Activated CD8-positive, alpha-beta T cell treated with anti-CD3 and anti-CD28 coated beads, Interleukin-2, amount 10 ng/mL, durations not matched to agents 7 days and 5 days (primary cell): ENCODE measurements at regions not wholly inside any gene's neighbourhood (a gene's known extent, or its start where the extent isn't known, plus 50 kb on each side); places are given as distances from the start of the nearest gene placed in this dataset.
"Not testable (repeated sequence)": the region's sequence is repeated elsewhere in the genome, so short reads cannot be mapped to it uniquely, and the experiment has no call there.

ENCODE experiments used
- ATAC-seq: fragments of 150-1000 bp; cut with Tn5 transposase; one replicate; pipeline ENCODE4 v1.10.0; 2021; ENCODE audit warnings: moderate library complexity
- CTCF ChIA-PET: fragments of 350-600 bp; sonication (Branson Sonifier 250); formaldehyde crosslinking; loops from one replicate; lab custom pipeline; 2021; ENCODE audit warnings: antibody characterized with exemption; lab: Charles Lee
- POLR2A ChIA-PET: fragments of 350-600 bp; sonication (Branson Sonifier 250); formaldehyde crosslinking; loops from one replicate; lab custom pipeline; 2021; ENCODE audit warnings: antibody characterized with exemption; lab: Charles Lee
- DNase-seq: peaks from one replicate; pipeline ENCODE4 v3.0.0-alpha.2; 2020
- H3K27ac Mint-ChIP-seq: one replicate; pipeline ENCODE4 v1.8.0; 2021; ENCODE audit warnings: mild to moderate bottlenecking, mixed read lengths
- H3K27me3 Mint-ChIP-seq: one replicate; pipeline ENCODE4 v1.8.0; 2021; ENCODE audit warnings: low read depth, mixed read lengths
- H3K36me3 Mint-ChIP-seq: one replicate; pipeline ENCODE4 v1.8.0; 2021; ENCODE audit warnings: low read depth, mixed read lengths
- H3K4me1 Mint-ChIP-seq: one replicate; pipeline ENCODE4 v1.8.0; 2021; ENCODE audit warnings: low read depth, mixed read lengths
- H3K4me3 Mint-ChIP-seq: one replicate; pipeline ENCODE4 v1.8.0; 2021; ENCODE audit warnings: mild to moderate bottlenecking, mixed read lengths
- H3K9me3 Mint-ChIP-seq: one replicate; pipeline ENCODE4 v1.8.0; 2022; ENCODE audit warnings: mixed read lengths; ENCODE audit not compliant: insufficient read depth

- Mint-ChIP-seq H3K27ac (no peak overlapping the region), H3K9me3 (no peaks in the 10 kb centered on the region), H3K4me3 (no peak overlapping the region), H3K4me1 (no peaks in the 10 kb centered on the region), H3K36me3 (no peaks in the 10 kb centered on the region), H3K27me3 (no peaks in the 10 kb centered on the region)
- POLR2A ChIA-PET = no interaction called here
- ATAC-seq = no peak
- CTCF ChIA-PET = no interaction called here
- no peak for DNase-seq
Observed at GRCh38 chr2:167353605-167354280, 465.5 kb downstream of the XIRP2 start.

- Mint-ChIP-seq H3K27me3 (no peaks in the 10 kb centered on the region), H3K27ac (no peak overlapping the region), H3K4me1 (no peaks in the 10 kb centered on the region), H3K4me3 (no peak overlapping the region), H3K36me3 (no peaks in the 10 kb centered on the region), H3K9me3 (no peaks in the 10 kb centered on the region)
- ChIA-PET POLR2A (no interaction called here), CTCF (no interaction called here)
- no peak for ATAC-seq
- DNase-seq = no peak
Observed at GRCh38 chr2:167345559-167345958, 457.3 kb downstream of the XIRP2 start.

- H3K27me3 Mint-ChIP-seq = no peaks in the 10 kb centered on the region
Observed at GRCh38 chr2:167342769-167343168, 454.5 kb downstream of the XIRP2 start.

GRCh38 chr2:167340322-167340721, 452.0 kb downstream of the XIRP2 start:
- no peak overlapping the region for H3K27ac Mint-ChIP-seq
- no peak overlapping the region for H3K4me3 Mint-ChIP-seq
- ATAC-seq (no peak), DNase-seq (no peak)
- CTCF ChIA-PET = no interaction called here
- no peaks in the 10 kb centered on the region for H3K9me3 Mint-ChIP-seq
- POLR2A ChIA-PET = no interaction called here
- no peaks in the 10 kb centered on the region for H3K36me3 Mint-ChIP-seq
- H3K4me1 Mint-ChIP-seq = no peaks in the 10 kb centered on the region
- H3K27me3 Mint-ChIP-seq = no peaks in the 10 kb centered on the region

More at GRCh38 chr2:167342769-167343168, 454.5 kb downstream of the XIRP2 start:
- DNase-seq = no peak
- H3K4me3 Mint-ChIP-seq = no peak overlapping the region
- no peaks in the 10 kb centered on the region for H3K4me1 Mint-ChIP-seq
- H3K36me3 Mint-ChIP-seq = no peaks in the 10 kb centered on the region
- POLR2A ChIA-PET = no interaction called here
- H3K9me3 Mint-ChIP-seq = no peaks in the 10 kb centered on the region
- no peak overlapping the region for H3K27ac Mint-ChIP-seq
- ATAC-seq = no peak
- CTCF ChIA-PET = no interaction called here

- Mint-ChIP-seq H3K4me1 (no peaks in the 10 kb centered on the region), H3K27me3 (no peaks in the 10 kb centered on the region), H3K9me3 (no peaks in the 10 kb centered on the region), H3K27ac (no peak overlapping the region), H3K4me3 (no peak overlapping the region), H3K36me3 (no peaks in the 10 kb centered on the region)
- ChIA-PET CTCF (no interaction called here), POLR2A (interaction anchor here (0.7 kb wide), 1 partner anchor 91 kb away, joined by 3 read pairs; no protein-coding TSS in a partner anchor)
- DNase-seq (no peak), ATAC-seq (no peak)
Observed at GRCh38 chr2:167336213-167336612, 447.9 kb downstream of the XIRP2 start.

GRCh38 chr2:167335541-167335992, 447.3 kb downstream of the XIRP2 start:
- DNase-seq (no peak), ATAC-seq (no peak)
- Mint-ChIP-seq H3K27me3 (no peaks in the 10 kb centered on the region), H3K9me3 (no peaks in the 10 kb centered on the region), H3K4me3 (no peak overlapping the region), H3K36me3 (no peaks in the 10 kb centered on the region), H3K4me1 (no peaks in the 10 kb centered on the region), H3K27ac (no peak overlapping the region)
- ChIA-PET CTCF (no interaction called here), POLR2A (interaction anchor here (0.7 kb wide), 1 partner anchor 91 kb away, joined by 3 read pairs; no protein-coding TSS in a partner anchor)

- ChIA-PET CTCF (no interaction called here), POLR2A (no interaction called here)
- Mint-ChIP-seq H3K9me3 (no peaks in the 10 kb centered on the region), H3K27ac (no peak overlapping the region), H3K4me3 (no peak overlapping the region), H3K36me3 (no peaks in the 10 kb centered on the region), H3K27me3 (no peaks in the 10 kb centered on the region), H3K4me1 (no peaks in the 10 kb centered on the region)
- ATAC-seq = no peak
- no peak for DNase-seq
Observed at GRCh38 chr2:167334146-167334742, 446.0 kb downstream of the XIRP2 start.

GRCh38 chr2:167333245-167333644, 445.0 kb downstream of the XIRP2 start:
- H3K27me3 Mint-ChIP-seq = no peaks in the 10 kb centered on the region
- H3K9me3 Mint-ChIP-seq = no peaks in the 10 kb centered on the region
- ChIA-PET CTCF (no interaction called here), POLR2A (no interaction called here)
- no peaks in the 10 kb centered on the region for H3K36me3 Mint-ChIP-seq
- DNase-seq (no peak), ATAC-seq (no peak)
- H3K4me3 Mint-ChIP-seq = no peak overlapping the region
- no peaks in the 10 kb centered on the region for H3K4me1 Mint-ChIP-seq
- no peak overlapping the region for H3K27ac Mint-ChIP-seq

GRCh38 chr2:167332358-167332757, 444.1 kb downstream of the XIRP2 start:
- no peak overlapping the region for H3K4me3 Mint-ChIP-seq
- no peaks in the 10 kb centered on the region for H3K36me3 Mint-ChIP-seq
- H3K9me3 Mint-ChIP-seq = no peaks in the 10 kb centered on the region
- no peak overlapping the region for H3K27ac Mint-ChIP-seq
- ChIA-PET POLR2A (no interaction called here), CTCF (no interaction called here)
- H3K27me3 Mint-ChIP-seq = no peaks in the 10 kb centered on the region
- DNase-seq = no peak
- no peaks in the 10 kb centered on the region for H3K4me1 Mint-ChIP-seq
- ATAC-seq = no peak

- ATAC-seq (no peak), DNase-seq (no peak)
- POLR2A ChIA-PET = no interaction called here
- CTCF ChIA-PET = interaction anchor here (0.8 kb wide), 1 partner anchor 454 kb away, joined by 3 read pairs; no protein-coding TSS in a partner anchor
- no peaks in the 10 kb centered on the region for H3K9me3 Mint-ChIP-seq
- H3K4me3 Mint-ChIP-seq = no peak overlapping the region
- H3K36me3 Mint-ChIP-seq = no peaks in the 10 kb centered on the region
- no peaks in the 10 kb centered on the region for H3K27me3 Mint-ChIP-seq
- H3K27ac Mint-ChIP-seq = no peak overlapping the region
- H3K4me1 Mint-ChIP-seq = no peaks in the 10 kb centered on the region
Observed at GRCh38 chr2:167331636-167332232, 443.5 kb downstream of the XIRP2 start.

GRCh38 chr2:167328808-167329207, 440.5 kb downstream of the XIRP2 start:
- H3K27ac Mint-ChIP-seq, H3K9me3 Mint-ChIP-seq, H3K4me1 Mint-ChIP-seq, DNase-seq, H3K4me3 Mint-ChIP-seq, H3K36me3 Mint-ChIP-seq, H3K27me3 Mint-ChIP-seq, POLR2A ChIA-PET, ATAC-seq, CTCF ChIA-PET: not testable (repeated sequence)

GRCh38 chr2:167322795-167323194, 434.5 kb downstream of the XIRP2 start:
- ChIA-PET CTCF (no interaction called here), POLR2A (no interaction called here)
- ATAC-seq = no peak
- no peaks in the 10 kb centered on the region for H3K9me3 Mint-ChIP-seq
- H3K4me1 Mint-ChIP-seq = no peaks in the 10 kb centered on the region
- no peak for DNase-seq
- no peaks in the 10 kb centered on the region for H3K36me3 Mint-ChIP-seq
- no peak overlapping the region for H3K27ac Mint-ChIP-seq
- H3K4me3 Mint-ChIP-seq = no peak overlapping the region
- no peaks in the 10 kb centered on the region for H3K27me3 Mint-ChIP-seq
